DND-41 (cell line): ENCODE measurements at regions not wholly inside any gene's neighbourhood (a gene's known extent, or its start where the extent isn't known, plus 50 kb on each side); places are given as distances from the start of the nearest gene placed in this dataset.

Source experiments
- ATAC-seq: fragments of 200-7000 bp; cut with Tn5 transposase; 3 replicates; pipeline ENCODE4 v1.9.1; 2021; ENCODE audit warnings: low read depth; ENCODE audit not compliant: insufficient read depth
- DNase-seq: peaks from one replicate; pipeline ENCODE4 v3.0.0-alpha.2; 2020
- H2AFZ ChIP-seq: 2 replicates; pipeline ENCODE4 v1.6.0; 2012; ENCODE audit warnings: low read depth, low read length
- H3K27ac ChIP-seq: 2 replicates; pipeline ENCODE4 v1.5.1; 2012; ENCODE audit warnings: low read length, inconsistent platforms
- H3K27me3 ChIP-seq: fragments of 200-600 bp; sonication (generic); 2 replicates; pipeline ENCODE4 v1.6.0; 2012; ENCODE audit warnings: low read length, mild to moderate bottlenecking, inconsistent platforms; ENCODE audit not compliant: insufficient read depth, poor library complexity
- H3K36me3 ChIP-seq: 2 replicates; pipeline ENCODE4 v1.5.1; 2012; ENCODE audit warnings: low read length, inconsistent platforms; ENCODE audit not compliant: insufficient read depth
- H3K4me1 ChIP-seq: 2 replicates; pipeline ENCODE4 v1.5.1; 2012; ENCODE audit warnings: mild to moderate bottlenecking, low read length; ENCODE audit not compliant: insufficient read depth
- H3K4me2 ChIP-seq: 2 replicates; pipeline ENCODE4 v1.6.0; 2012; ENCODE audit warnings: mild to moderate bottlenecking, moderate library complexity, low read length, inconsistent platforms; ENCODE audit not compliant: insufficient read depth
- H3K4me3 ChIP-seq, 2 experiments: fragments of 200-600 bp in 1 of 2; shearing (Covaris generic) in 1 of 2; 2 replicates each; pipeline ENCODE4 v1.5.1; 2012 to 2016; ENCODE audit warnings: inconsistent platforms in 2 of 2, low read length in 2 of 2, mild to moderate bottlenecking in 2 of 2, low read depth in 1 of 2, moderate library complexity in 1 of 2
- H3K79me2 ChIP-seq: 2 replicates; pipeline ENCODE4 v1.6.0; 2012; ENCODE audit warnings: low read length, inconsistent platforms; ENCODE audit not compliant: insufficient read depth
- H3K9ac ChIP-seq: 2 replicates; pipeline ENCODE4 v1.6.0; 2012; ENCODE audit warnings: low read depth, mild to moderate bottlenecking, inconsistent platforms, low read length, moderate library complexity
- H3K9me3 ChIP-seq: 2 replicates; pipeline ENCODE4 v1.5.1; 2012; ENCODE audit warnings: low read length, moderate library complexity, mild to moderate bottlenecking, inconsistent platforms; ENCODE audit not compliant: insufficient read depth, severe bottlenecking
- H4K20me1 ChIP-seq: 2 replicates; pipeline ENCODE4 v1.6.0; 2012; ENCODE audit warnings: low read length; ENCODE audit not compliant: insufficient read depth
- CTCF ChIP-seq: IDR thresholded peaks from 2 replicates; pipeline ENCODE4 v1.5.1; 2012; ENCODE audit warnings: borderline replicate concordance, low read length, moderate library complexity, mild to moderate bottlenecking; ENCODE audit not compliant: poor library complexity, severe bottlenecking; ENCODE audit errors: extremely low read depth
- EZH2 ChIP-seq: IDR thresholded peaks from 3 replicates; pipeline ENCODE4 v1.6.1; 2012; ENCODE audit warnings: borderline replicate concordance, low read depth, mild to moderate bottlenecking, moderate library complexity, low read length, inconsistent platforms; ENCODE audit not compliant: severe bottlenecking

- Histone ChIP-seq H3K27me3 (no peaks in the 10 kb centered on the region), H2AFZ (no peak overlapping the region), H3K4me1 (no peaks in the 10 kb centered on the region), H3K4me2 (no peak overlapping the region), H3K9ac (no peak overlapping the region), H3K79me2 (no peaks in the 10 kb centered on the region), H3K27ac (no peak overlapping the region), H3K4me3 (no peak overlapping the region), H3K9me3 (peaks cover 4% of the 10 kb centered on the region), H3K36me3 (no peaks in the 10 kb centered on the region), H4K20me1 (no peaks in the 10 kb centered on the region)
- DNase-seq: no peak
- ATAC-seq: no peak
- TF ChIP-seq CTCF (no peak), EZH2 (no peak)
Observed at GRCh38 chr2:7658486-7658885, 741.3 kb downstream of the RNF144A start.

GRCh38 chr2:7660816-7661215 is 743.6 kb downstream of the RNF144A start:
- H3K27me3 ChIP-seq: no peaks in the 10 kb centered on the region
- H3K4me2 ChIP-seq: no peak overlapping the region
- H3K9me3 ChIP-seq: no peaks in the 10 kb centered on the region
- H3K4me3 ChIP-seq: no peak overlapping the region
- no peaks in the 10 kb centered on the region for H3K4me1 ChIP-seq
- no peak for DNase-seq
- no peaks in the 10 kb centered on the region for H3K79me2 ChIP-seq
- H3K27ac ChIP-seq: no peak overlapping the region
- no peak for ATAC-seq
- no peak overlapping the region for H2AFZ ChIP-seq
- TF ChIP-seq CTCF (no peak), EZH2 (no peak)
- no peaks in the 10 kb centered on the region for H4K20me1 ChIP-seq
- no peak overlapping the region for H3K9ac ChIP-seq
- no peaks in the 10 kb centered on the region for H3K36me3 ChIP-seq

GRCh38 chr2:7661502-7661901 is 744.3 kb downstream of the RNF144A start:
- Histone ChIP-seq H3K9me3 (no peaks in the 10 kb centered on the region), H3K9ac (no peak overlapping the region), H3K79me2 (no peaks in the 10 kb centered on the region), H4K20me1 (no peaks in the 10 kb centered on the region), H3K4me3 (no peak overlapping the region), H3K4me2 (no peak overlapping the region), H2AFZ (no peak overlapping the region), H3K27me3 (no peaks in the 10 kb centered on the region), H3K27ac (no peak overlapping the region), H3K4me1 (no peaks in the 10 kb centered on the region), H3K36me3 (no peaks in the 10 kb centered on the region)
- DNase-seq: no peak
- TF ChIP-seq EZH2: no peak
- no peak for TF ChIP-seq CTCF
- ATAC-seq: no peak

GRCh38 chr2:7665880-7666279 is 748.7 kb downstream of the RNF144A start:
- no peak overlapping the region for H2AFZ ChIP-seq
- H3K4me3 ChIP-seq: no peak overlapping the region
- H3K27ac ChIP-seq: no peak overlapping the region
- ATAC-seq: no peak
- no peaks in the 10 kb centered on the region for H3K36me3 ChIP-seq
- H3K27me3 ChIP-seq: no peaks in the 10 kb centered on the region
- DNase-seq: no peak
- no peak for TF ChIP-seq EZH2
- no peak for TF ChIP-seq CTCF
- H4K20me1 ChIP-seq: no peaks in the 10 kb centered on the region
- H3K79me2 ChIP-seq: no peaks in the 10 kb centered on the region
- no peaks in the 10 kb centered on the region for H3K9me3 ChIP-seq
- H3K9ac ChIP-seq: no peak overlapping the region
- no peak overlapping the region for H3K4me2 ChIP-seq
- H3K4me1 ChIP-seq: no peaks in the 10 kb centered on the region
